Ectodermal cell (in vitro differentiated cells): ENCODE measurements at regions not wholly inside any gene's neighbourhood (a gene's known extent, or its start where the extent isn't known, plus 50 kb on each side); places are given as distances from the start of the nearest gene placed in this dataset.

Source experiments
- H3K27ac ChIP-seq: 2 replicates; pipeline ENCODE4 v1.7.0; 2013; ENCODE audit warnings: mild to moderate bottlenecking, low read depth, low read length; ENCODE audit not compliant: insufficient read depth, poor library complexity, severe bottlenecking
- H3K27me3 ChIP-seq: 2 replicates; pipeline ENCODE4 v1.7.0; 2013; ENCODE audit warnings: mild to moderate bottlenecking, low read length; ENCODE audit not compliant: insufficient read depth, control insufficient read depth, poor library complexity, severe bottlenecking
- H3K36me3 ChIP-seq: one replicate; pipeline ENCODE4 v1.7.0; 2013; ENCODE audit warnings: low read length; ENCODE audit not compliant: control insufficient read depth, insufficient read depth
- H3K4me1 ChIP-seq: one replicate; pipeline ENCODE4 v1.7.0; 2013; ENCODE audit warnings: low read length; ENCODE audit not compliant: control insufficient read depth, insufficient read depth
- H3K4me3 ChIP-seq: 2 replicates; pipeline ENCODE4 v1.7.0; 2013; ENCODE audit warnings: low read depth, low read length, control low read depth; ENCODE audit not compliant: insufficient read depth
- H3K9me3 ChIP-seq: 2 replicates; pipeline ENCODE4 v1.7.0; 2013; ENCODE audit warnings: mild to moderate bottlenecking, low read length, moderate library complexity; ENCODE audit not compliant: control insufficient read depth
- WGBS, 2 experiments: methylation state at CpG; one replicate each; pipeline ENCODE4 v1.1.7; 2013; ENCODE audit warnings: missing lambda C conversion rate in 2 of 2; 5-methylcytosine and 5-hydroxymethylcytosine counted together

DNA sequence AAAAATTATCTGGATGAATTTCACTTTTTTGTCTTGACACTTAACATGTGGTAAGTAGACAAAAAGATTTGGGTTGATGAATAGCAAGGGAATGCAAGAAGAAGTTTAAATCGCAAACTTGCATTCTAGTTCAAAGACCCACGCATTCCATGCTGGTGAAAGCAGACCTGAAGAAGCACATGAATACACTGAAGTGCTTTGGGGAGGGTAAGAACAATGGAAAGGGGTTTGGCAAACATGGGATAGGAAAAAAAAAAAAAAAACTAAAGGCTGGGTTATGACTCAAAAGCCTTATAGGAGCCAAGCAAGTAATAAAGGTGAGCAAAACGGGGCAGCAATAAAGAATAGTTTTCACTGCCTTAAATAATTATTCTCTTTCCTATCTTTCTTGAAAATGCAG lies 450.2 kb downstream of the LMO4 start:
- Histone ChIP-seq H3K4me1 (no peaks in the 10 kb centered on the region), H3K27me3 (no peaks in the 10 kb centered on the region), H3K27ac (no peak overlapping the region), H3K9me3 (no peaks in the 10 kb centered on the region), H3K4me3 (no peak overlapping the region), H3K36me3 (no peaks in the 10 kb centered on the region)
- WGBS, 2 experiments = 86 to 89% methylated on average over 3 of the region's 3 CpGs

DNA sequence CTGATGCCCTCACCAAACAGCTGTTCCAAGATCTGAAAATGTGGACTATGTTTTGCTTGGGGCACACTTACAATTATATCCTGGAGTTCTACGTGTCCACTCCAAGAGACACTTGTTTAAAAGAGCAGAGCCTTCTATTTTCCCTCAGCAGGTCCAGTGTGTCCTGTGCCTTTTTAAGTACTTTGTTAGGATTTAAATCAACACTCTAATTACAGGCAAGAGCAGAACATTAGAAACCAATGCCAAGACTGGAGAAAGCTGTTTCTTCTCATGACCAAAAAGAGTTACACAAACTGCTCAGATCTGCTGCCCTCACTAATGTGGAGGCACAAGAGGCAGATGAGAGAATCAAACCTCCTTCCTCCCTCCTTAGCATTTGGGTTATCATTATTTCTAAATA lies 452.9 kb downstream of the LMO4 start:
- H3K27ac ChIP-seq = no peak overlapping the region
- no peaks in the 10 kb centered on the region for H3K4me1 ChIP-seq
- no peak overlapping the region for H3K4me3 ChIP-seq
- no peaks in the 10 kb centered on the region for H3K27me3 ChIP-seq
- WGBS, 2 experiments = 85 to 90% methylated on average over 1 of the region's 1 CpG
- H3K36me3 ChIP-seq = no peaks in the 10 kb centered on the region
- H3K9me3 ChIP-seq = no peaks in the 10 kb centered on the region

DNA sequence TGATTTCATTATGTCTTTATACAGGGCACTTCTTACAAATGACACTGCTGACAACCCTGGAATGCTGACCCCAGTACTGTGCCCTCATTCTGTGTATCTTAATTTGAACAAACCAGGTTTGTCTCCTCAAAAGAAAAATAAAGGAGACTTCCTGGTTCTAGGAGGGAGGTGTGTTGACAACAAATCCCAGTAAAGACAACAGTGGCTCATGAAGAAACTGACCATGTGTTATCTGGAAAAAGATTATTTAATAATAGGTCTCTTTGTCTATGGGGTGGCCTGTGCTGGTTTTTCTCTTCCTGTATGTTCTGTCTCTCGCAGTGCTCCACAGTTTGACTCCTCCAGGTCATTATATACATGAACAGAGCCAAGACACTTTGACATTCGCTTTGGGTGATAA lies 454.6 kb downstream of the LMO4 start:
- no peaks in the 10 kb centered on the region for H3K36me3 ChIP-seq
- no peak overlapping the region for H3K4me3 ChIP-seq
- H3K27ac ChIP-seq = no peak overlapping the region
- H3K27me3 ChIP-seq = no peaks in the 10 kb centered on the region
- WGBS, 2 experiments = 96% methylated on average over 2 of the region's 2 CpGs; no CpG with 5 or more reads in 1 of the 2 experiments
- H3K9me3 ChIP-seq = no peaks in the 10 kb centered on the region
- no peaks in the 10 kb centered on the region for H3K4me1 ChIP-seq

DNA sequence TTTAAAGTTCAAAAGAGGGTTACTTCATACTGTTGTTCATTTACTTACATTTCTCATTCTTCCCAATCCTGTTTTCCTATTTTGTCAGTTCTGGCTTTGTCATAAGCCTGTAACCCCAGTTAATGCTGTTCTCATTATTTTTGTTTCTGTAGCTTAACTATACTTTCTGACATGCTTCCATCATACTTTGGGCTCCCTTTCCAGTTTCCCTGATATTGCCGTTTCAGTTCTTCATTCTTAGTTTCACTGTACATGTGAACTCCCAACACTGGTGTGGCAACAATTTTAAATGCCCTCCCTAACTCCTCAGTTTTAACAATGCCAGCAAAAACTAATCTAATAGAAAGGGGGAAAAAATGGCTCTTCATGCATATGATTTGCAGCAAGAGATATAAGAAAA lies 456.7 kb downstream of the LMO4 start:
- Histone ChIP-seq H3K4me1 (no peaks in the 10 kb centered on the region), H3K27ac (no peak overlapping the region), H3K27me3 (no peaks in the 10 kb centered on the region), H3K36me3 (no peaks in the 10 kb centered on the region), H3K9me3 (no peaks in the 10 kb centered on the region), H3K4me3 (no peak overlapping the region)
- WGBS, 2 experiments = 97 to 100% methylated on average over 1 of the region's 1 CpG

DNA sequence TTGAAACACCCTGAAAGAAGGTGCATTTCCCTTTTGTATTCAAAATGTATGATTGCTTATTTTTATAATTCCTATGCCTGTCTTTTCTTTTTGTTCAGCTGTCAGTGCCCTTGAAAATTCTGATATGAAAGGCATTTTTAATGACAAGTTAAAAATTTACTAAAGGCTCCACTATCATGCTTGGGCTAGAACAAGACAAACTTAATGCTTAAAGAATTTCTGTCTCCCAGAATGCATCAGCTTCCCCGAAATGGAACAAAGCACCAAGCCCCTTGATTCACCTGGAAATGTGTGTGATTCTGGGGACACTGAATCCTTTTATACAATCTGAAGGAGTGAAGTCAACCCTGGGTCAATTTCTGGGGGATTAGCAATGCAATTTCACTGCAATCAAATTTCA lies 457.5 kb downstream of the LMO4 start:
- WGBS, 2 experiments = 100% methylated on average over 1 of the region's 1 CpG
- H3K36me3 ChIP-seq = no peaks in the 10 kb centered on the region
- no peak overlapping the region for H3K27ac ChIP-seq
- H3K4me3 ChIP-seq = no peak overlapping the region
- no peaks in the 10 kb centered on the region for H3K4me1 ChIP-seq
- no peaks in the 10 kb centered on the region for H3K27me3 ChIP-seq
- H3K9me3 ChIP-seq = no peaks in the 10 kb centered on the region

DNA sequence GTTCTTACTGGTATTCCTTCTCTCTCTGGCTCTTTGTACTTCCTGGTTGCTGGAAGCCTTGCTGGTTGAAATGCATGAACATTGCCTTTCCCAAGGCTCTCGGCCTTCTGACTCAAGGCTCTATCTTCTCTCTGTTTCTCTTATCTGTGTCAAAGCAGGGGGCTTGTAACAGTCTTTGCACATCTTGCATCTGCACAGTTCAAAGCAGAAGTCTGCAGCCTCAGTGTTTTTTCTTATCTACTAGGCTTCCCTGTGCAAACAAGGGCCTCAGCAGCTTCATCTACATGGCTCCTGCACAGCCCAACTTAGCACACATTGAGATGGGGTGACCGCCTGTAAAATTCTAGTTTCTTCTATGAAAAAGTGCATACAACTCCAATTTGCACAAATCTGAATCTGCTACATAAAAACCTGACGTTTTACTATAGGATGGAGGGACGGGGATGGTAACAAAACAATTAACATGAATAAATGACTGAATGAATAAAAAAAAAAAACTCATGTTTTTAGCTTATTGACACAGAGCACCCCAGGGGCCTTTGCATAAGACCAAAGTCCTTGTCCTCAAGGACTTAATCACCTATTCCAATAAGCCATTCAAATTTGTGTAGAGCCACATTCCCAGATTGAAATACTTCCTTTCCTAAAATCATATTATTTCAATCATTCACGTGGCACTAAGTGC lies 458.3 kb downstream of the LMO4 start:
- H3K27ac ChIP-seq = no peak overlapping the region
- H3K4me3 ChIP-seq = no peak overlapping the region
- 89 to 90% methylated on average over 3 to 4 of the region's 5 CpGs for WGBS, 2 experiments
- no peaks in the 10 kb centered on the region for H3K36me3 ChIP-seq
- H3K27me3 ChIP-seq = no peaks in the 10 kb centered on the region
- H3K4me1 ChIP-seq = no peaks in the 10 kb centered on the region
- no peaks in the 10 kb centered on the region for H3K9me3 ChIP-seq

DNA sequence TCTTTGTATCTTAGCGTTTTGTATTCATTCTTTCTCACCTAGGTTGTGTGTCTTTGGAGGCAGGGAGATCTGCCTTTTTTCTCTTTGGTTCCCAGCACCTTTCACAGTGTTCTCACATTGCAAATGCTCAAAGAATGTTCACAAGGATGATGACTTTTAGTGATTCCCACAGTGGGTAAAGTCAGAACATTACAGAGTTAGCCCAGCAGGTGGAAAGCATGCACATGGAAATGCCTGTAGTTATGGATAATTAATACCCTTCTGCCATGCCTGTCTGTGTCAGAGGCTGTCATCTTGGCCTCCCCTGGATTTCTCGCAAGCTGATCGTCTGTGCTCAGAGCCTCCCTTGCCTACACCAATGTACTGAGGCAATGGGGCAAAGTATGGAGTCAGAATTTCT lies 458.9 kb downstream of the LMO4 start:
- H3K36me3 ChIP-seq = no peaks in the 10 kb centered on the region
- no peak overlapping the region for H3K4me3 ChIP-seq
- no peaks in the 10 kb centered on the region for H3K27me3 ChIP-seq
- no peak overlapping the region for H3K27ac ChIP-seq
- H3K9me3 ChIP-seq = no peaks in the 10 kb centered on the region
- no peaks in the 10 kb centered on the region for H3K4me1 ChIP-seq
- 46 to 52% methylated on average over 3 of the region's 3 CpGs for WGBS, 2 experiments

DNA sequence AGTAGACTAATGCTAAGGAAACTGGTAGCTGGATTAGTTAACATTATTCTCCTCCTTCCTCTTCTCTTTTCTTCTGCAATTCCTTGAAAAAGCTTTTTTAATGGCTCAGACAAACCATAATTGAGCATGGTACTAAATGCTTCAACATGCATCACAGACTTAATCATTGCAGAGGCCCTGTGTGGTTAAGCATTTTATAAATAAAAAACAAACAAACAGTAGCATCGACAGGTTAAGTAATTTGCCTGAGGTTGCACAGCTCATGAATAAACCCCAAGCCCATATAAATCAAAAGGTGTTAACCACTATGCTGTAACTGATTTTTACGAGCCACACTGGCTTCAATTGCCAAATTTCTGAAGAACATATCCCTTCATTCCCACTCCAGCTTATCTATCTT lies 462.1 kb downstream of the LMO4 start:
- H3K4me3 ChIP-seq = no peak overlapping the region
- H3K27ac ChIP-seq = no peak overlapping the region
- no peaks in the 10 kb centered on the region for H3K27me3 ChIP-seq
- 95 to 97% methylated on average over 2 of the region's 2 CpGs for WGBS, 2 experiments
- no peaks in the 10 kb centered on the region for H3K9me3 ChIP-seq
- H3K4me1 ChIP-seq = no peaks in the 10 kb centered on the region
- H3K36me3 ChIP-seq = no peaks in the 10 kb centered on the region

DNA sequence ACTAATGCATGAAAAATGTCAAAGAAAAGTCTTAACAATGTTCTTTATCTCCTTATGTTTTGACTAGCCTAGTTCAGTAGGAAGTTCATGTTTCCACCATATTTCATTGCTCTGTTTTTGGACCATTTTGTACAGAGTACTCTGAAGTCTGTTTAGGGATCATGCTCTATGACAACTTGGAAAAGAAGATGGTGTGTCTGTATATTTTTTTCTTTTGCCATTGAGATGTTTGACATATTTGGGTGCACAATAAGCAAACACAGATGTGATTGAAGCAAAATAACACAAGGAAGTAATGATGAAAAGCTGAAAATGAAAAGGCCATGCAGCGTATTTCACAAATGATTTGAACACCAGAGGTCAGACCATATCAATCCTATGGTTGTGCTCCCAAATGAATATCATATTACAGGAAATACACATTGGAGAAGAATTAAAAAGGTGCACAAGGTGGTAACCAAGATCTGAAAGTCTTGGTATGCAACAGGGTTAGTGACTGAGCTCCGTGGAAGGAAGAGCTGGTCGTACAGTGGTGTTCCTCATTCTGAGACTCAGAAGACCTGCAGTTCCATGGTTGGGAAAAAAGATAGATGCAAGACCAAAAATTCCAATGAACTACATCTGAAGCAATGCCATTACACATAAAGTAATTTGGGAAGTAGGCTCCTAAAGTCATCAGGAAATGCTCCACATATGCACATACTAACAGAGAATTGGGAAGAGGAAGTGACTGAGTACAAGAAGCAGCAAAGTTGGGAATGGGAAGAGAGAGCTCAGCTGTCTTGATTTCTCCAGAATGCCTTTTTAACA lies 463.5 kb downstream of the LMO4 start:
- 92 to 97% methylated on average over 3 of the region's 3 CpGs for WGBS, 2 experiments
- Histone ChIP-seq H3K9me3 (no peaks in the 10 kb centered on the region), H3K36me3 (no peaks in the 10 kb centered on the region), H3K4me1 (no peaks in the 10 kb centered on the region), H3K27ac (no peak overlapping the region), H3K27me3 (no peaks in the 10 kb centered on the region), H3K4me3 (no peak overlapping the region)

DNA sequence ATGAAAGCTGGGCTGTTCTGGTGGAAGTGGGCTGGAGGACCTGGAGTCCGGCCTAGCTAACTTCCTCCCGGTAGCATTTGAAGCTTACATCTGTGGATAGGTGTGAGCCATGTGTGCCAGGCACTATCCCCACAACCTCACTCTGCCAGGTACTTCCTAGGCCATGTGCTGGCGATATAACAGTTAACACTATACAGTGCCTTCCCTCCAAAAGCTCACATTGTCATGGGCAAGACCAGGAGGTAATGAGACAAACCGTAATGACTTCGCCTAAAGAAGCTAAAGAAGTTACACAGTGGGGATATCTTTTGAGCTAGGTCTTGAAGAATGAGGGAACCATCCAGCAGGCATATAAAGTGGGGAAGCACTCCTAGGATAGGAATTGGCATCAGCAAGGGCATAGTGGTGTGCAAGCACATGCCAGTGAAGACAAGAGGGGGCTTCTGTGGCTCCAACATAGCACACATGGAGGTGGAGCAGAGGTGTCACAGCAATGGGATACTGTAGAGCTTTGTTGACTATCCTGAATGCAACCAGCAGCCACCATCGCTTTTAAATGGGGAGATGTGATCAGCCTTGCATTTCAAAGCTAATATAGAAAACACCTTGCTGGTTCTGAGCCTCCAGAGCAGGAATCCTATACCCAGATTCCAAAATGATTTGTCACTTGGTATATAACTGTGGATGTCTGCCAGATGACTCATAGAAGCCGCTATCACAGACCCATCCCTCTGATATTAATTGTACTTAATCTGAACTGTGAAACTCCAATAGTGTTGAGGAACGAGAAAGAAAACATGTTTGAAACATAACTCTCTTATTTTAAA lies 466.3 kb downstream of the LMO4 start:
- no peaks in the 10 kb centered on the region for H3K9me3 ChIP-seq
- WGBS, 2 experiments = 81 to 84% methylated on average over 7 to 8 of the region's 8 CpGs
- H3K36me3 ChIP-seq = no peaks in the 10 kb centered on the region
- no peaks in the 10 kb centered on the region for H3K4me1 ChIP-seq
- H3K27ac ChIP-seq = no peak overlapping the region
- no peak overlapping the region for H3K4me3 ChIP-seq
- H3K27me3 ChIP-seq = no peaks in the 10 kb centered on the region
